DMS53 (cell line): ENCODE measurements at regions not wholly inside any gene's neighbourhood (a gene's known extent, or its start where the extent isn't known, plus 50 kb on each side); places are given as distances from the start of the nearest gene placed in this dataset.
"Not testable (repeated sequence)": the region's sequence is repeated elsewhere in the genome, so short reads cannot be mapped to it uniquely, and the experiment has no call there.

Source experiments
- DNase-seq: peaks from one replicate; lab custom pipeline; 2025; lab: John Stamatoyannopoulos, UW

- no peak for DNase-seq
Observed at GRCh38 chr15:81723701-81724100, 322.1 kb downstream of the MEX3B start.

- no peak for DNase-seq
Observed at GRCh38 chr15:81723113-81723651, 322.6 kb downstream of the MEX3B start.

GRCh38 chr15:81716468-81716867 is 329.4 kb downstream of the MEX3B start:
- not testable (repeated sequence) for DNase-seq

- no peak for DNase-seq
Observed at GRCh38 chr15:81710328-81710727, 335.5 kb downstream of the MEX3B start.

- DNase-seq: not testable (repeated sequence)
Observed at GRCh38 chr15:81706816-81707346, 332.9 kb upstream of the TMC3 start.

GRCh38 chr15:81705727-81706126 is 331.7 kb upstream of the TMC3 start:
- not testable (repeated sequence) for DNase-seq

GRCh38 chr15:81686021-81686420 is 312.0 kb upstream of the TMC3 start:
- no peak for DNase-seq

GRCh38 chr15:81685237-81685636 is 311.2 kb upstream of the TMC3 start:
- no peak for DNase-seq

GRCh38 chr15:81680829-81681228 is 306.8 kb upstream of the TMC3 start:
- no peak for DNase-seq

GRCh38 chr15:81666839-81667238 is 292.8 kb upstream of the TMC3 start:
- DNase-seq: no peak

- DNase-seq: no peak
Observed at GRCh38 chr15:81660976-81661375, 287.0 kb upstream of the TMC3 start.

- DNase-seq: no peak
Observed at GRCh38 chr15:81653259-81653658, 279.2 kb upstream of the TMC3 start.

- DNase-seq: no peak
Observed at GRCh38 chr15:81645470-81645869, 271.5 kb upstream of the TMC3 start.

GRCh38 chr15:81643771-81644170 is 269.8 kb upstream of the TMC3 start:
- DNase-seq: no peak

GRCh38 chr15:81642451-81642990 is 268.5 kb upstream of the TMC3 start:
- no peak for DNase-seq

- not testable (repeated sequence) for DNase-seq
Observed at GRCh38 chr15:81636064-81636463, 262.1 kb upstream of the TMC3 start.

- DNase-seq: no peak
Observed at GRCh38 chr15:81633889-81634288, 259.9 kb upstream of the TMC3 start.

GRCh38 chr15:81625896-81626295 is 251.9 kb upstream of the TMC3 start:
- DNase-seq: no peak

GRCh38 chr15:81619002-81619401 is 245.0 kb upstream of the TMC3 start:
- DNase-seq: no peak

GRCh38 chr15:81612631-81613030 is 238.6 kb upstream of the TMC3 start:
- no peak for DNase-seq

- DNase-seq: no peak
Observed at GRCh38 chr15:81611679-81612078, 237.7 kb upstream of the TMC3 start.

- DNase-seq: no peak
Observed at GRCh38 chr15:81608309-81608829, 234.4 kb upstream of the TMC3 start.

- no peak for DNase-seq
Observed at GRCh38 chr15:81604713-81605112, 230.7 kb upstream of the TMC3 start.
